Stomach (tissue), 8 donors: ENCODE measurements at regions not wholly inside any gene's neighbourhood (a gene's known extent, or its start where the extent isn't known, plus 50 kb on each side); places are given as distances from the start of the nearest gene placed in this dataset.

Experiments used
- DNase-seq, 2 donors: peaks; one replicate each; pipeline versions ENCODE4 v3.0.0 to v3.0.0-alpha.2; 2013 to 2019
- H3K27ac ChIP-seq, 5 donors: fragments of 200-600 bp in 4 of 5; sonication (generic) in 4 of 5; one replicate each; pipeline ENCODE4 v1.5.1; 2013 to 2019; ENCODE audit warnings: mild to moderate bottlenecking in 1 of 5, moderate library complexity in 1 of 5
- H3K27me3 ChIP-seq, 3 donors: fragments of 200-600 bp; sonication (generic); one replicate each; pipeline ENCODE4 v1.5.1; 2017 to 2019; ENCODE audit warnings: mixed run types in 1 of 3
- H3K36me3 ChIP-seq, 4 donors: fragments of 200-600 bp; sonication (generic); 1 replicate in 3 of 4; 2 replicates in 1 of 4; pipeline ENCODE4 v1.5.1; 2016 to 2019
- H3K4me1 ChIP-seq, 4 donors: fragments of 200-600 bp; sonication (generic); one replicate each; pipeline ENCODE4 v1.5.1; 2016 to 2019
- H3K4me3 ChIP-seq, 4 donors: fragments of 200-600 bp; sonication (generic) in 3 of 4; one replicate each; pipeline ENCODE4 v1.5.1; 2016 to 2019; ENCODE audit warnings: mild to moderate bottlenecking in 1 of 4
- H3K9me3 ChIP-seq, 4 donors: fragments of 200-600 bp; sonication (generic); one replicate each; pipeline ENCODE4 v1.5.1; 2016 to 2019
- EP300 ChIP-seq: sonication (generic); formaldehyde crosslinking; IDR thresholded peaks from one replicate; pipeline ENCODE4 v1.6.1; 2017; ENCODE audit warnings: antibody characterized with exemption
- POLR2A ChIP-seq, 4 donors: fragments of 450-650 bp; IDR thresholded peaks; one replicate each; pipeline ENCODE4 v1.6.1; 2016; ENCODE audit warnings: antibody characterized with exemption in 4 of 4, control low read depth in 2 of 4, mild to moderate bottlenecking in 1 of 4, moderate library complexity in 1 of 4
- POLR2AphosphoS5 ChIP-seq, 3 donors: sonication (generic); formaldehyde crosslinking; IDR thresholded peaks; one replicate each; pipeline ENCODE4 v1.6.1; 2016; ENCODE audit warnings: antibody characterized with exemption in 3 of 3
- WGBS, 5 donors: extraction: QIAGEN DNeasy Blood & Tissue Kit in 3 of 5; methylation state at CpG; one replicate each; pipeline versions ENCODE4 v1.1.5 to v1.1.7; 2013 to 2018; 5-methylcytosine and 5-hydroxymethylcytosine counted together
- intact Hi-C: fragments of 100-400 bp; cut with DNase I; formaldehyde crosslinking; loops from one replicate; pipeline ENCODE4 v1.15.1; 2023; ENCODE audit warnings: low total_unique reads
- TF ChIP-seq, protein P1 (sequence below), 7 experiments: fragments of 450-650 bp in 4 of 7; fragments of 200-600 bp in 3 of 7; sonication (generic) in 3 of 7; IDR thresholded peaks; one replicate each; pipeline ENCODE4 v1.5.1; 2016 to 2019; ENCODE audit warnings: antibody characterized with exemption in 7 of 7, control low read depth in 2 of 7, mild to moderate bottlenecking in 1 of 7
- donor health status: healthy with polysubstance abuse.
- donor health status: Bipolar disorder and iron deficiency.
- donor health status: healthy.

DNA sequence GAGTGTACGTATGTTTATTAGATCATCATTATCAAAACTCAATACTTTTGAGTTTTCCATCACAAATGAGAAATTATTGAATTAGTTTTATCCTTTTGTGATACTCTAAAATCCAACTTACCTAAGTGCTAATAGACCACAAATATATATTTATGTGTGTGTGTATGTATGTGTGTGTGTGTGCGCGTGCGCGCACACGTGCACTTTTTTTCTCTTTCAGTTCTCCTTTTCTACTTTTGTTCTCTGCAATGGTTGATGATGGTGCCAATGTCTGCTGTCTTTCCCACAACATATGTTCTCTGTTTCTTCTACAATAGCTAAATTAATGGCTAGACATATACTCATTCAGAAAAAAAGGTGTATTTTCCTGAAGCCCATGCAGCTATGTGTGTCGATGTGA is 571.6 kb upstream of the ARPP21 start:
- H3K9me3 ChIP-seq, result no peaks in the 10 kb centered on the region
- no peaks in the 10 kb centered on the region for H3K4me1 ChIP-seq
- DNase-seq, result no peak
- no peak overlapping the region for H3K27ac ChIP-seq
- H3K4me3 ChIP-seq, result no peak overlapping the region
- intact Hi-C loops, result no loop called here
- WGBS, 5 donors, result 88 to 97% (median 96%) methylated on average over 7 of the region's 7 CpGs
- no peak for TF ChIP-seq POLR2A (IDR thresholded peaks at IDR 0.05)
- TF ChIP-seq EP300, result no peak
- no peak for TF ChIP-seq POLR2AphosphoS5 (IDR thresholded peaks at IDR 0.05)
- TF ChIP-seq, protein P1, sequence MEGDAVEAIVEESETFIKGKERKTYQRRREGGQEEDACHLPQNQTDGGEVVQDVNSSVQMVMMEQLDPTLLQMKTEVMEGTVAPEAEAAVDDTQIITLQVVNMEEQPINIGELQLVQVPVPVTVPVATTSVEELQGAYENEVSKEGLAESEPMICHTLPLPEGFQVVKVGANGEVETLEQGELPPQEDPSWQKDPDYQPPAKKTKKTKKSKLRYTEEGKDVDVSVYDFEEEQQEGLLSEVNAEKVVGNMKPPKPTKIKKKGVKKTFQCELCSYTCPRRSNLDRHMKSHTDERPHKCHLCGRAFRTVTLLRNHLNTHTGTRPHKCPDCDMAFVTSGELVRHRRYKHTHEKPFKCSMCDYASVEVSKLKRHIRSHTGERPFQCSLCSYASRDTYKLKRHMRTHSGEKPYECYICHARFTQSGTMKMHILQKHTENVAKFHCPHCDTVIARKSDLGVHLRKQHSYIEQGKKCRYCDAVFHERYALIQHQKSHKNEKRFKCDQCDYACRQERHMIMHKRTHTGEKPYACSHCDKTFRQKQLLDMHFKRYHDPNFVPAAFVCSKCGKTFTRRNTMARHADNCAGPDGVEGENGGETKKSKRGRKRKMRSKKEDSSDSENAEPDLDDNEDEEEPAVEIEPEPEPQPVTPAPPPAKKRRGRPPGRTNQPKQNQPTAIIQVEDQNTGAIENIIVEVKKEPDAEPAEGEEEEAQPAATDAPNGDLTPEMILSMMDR (IDR thresholded peaks at IDR 0.05), result no peak
- no peaks in the 10 kb centered on the region for H3K27me3 ChIP-seq
- no peaks in the 10 kb centered on the region for H3K36me3 ChIP-seq

DNA sequence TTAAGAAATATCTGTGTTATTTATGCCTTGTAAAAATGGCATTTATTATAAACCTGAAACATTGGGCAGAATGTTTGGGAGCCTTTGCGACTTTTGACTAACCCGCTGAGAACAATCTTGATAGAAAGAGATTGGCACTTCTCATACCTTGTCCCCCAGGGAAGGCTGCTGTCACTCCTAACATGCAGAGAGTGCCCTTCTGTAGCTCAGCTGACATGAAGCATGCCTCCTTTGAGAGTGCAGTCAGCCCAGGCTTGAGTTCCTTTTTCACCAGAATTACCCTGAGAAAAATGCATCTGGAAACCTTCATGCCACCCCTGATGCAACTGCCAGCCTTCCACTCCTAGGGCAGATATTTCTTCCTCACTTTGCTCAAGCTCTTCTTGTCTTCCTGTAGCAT is 569.2 kb upstream of the ARPP21 start:
- Histone ChIP-seq H3K4me1 (no peaks in the 10 kb centered on the region), H3K27ac (no peak overlapping the region), H3K27me3 (no peaks in the 10 kb centered on the region), H3K9me3 (no peaks in the 10 kb centered on the region), H3K4me3 (no peak overlapping the region), H3K36me3 (no peaks in the 10 kb centered on the region)
- TF ChIP-seq POLR2AphosphoS5 (IDR thresholded peaks at IDR 0.05), result no peak
- TF ChIP-seq POLR2A (IDR thresholded peaks at IDR 0.05), result no peak
- TF ChIP-seq EP300, result no peak
- TF ChIP-seq, protein P1 (IDR thresholded peaks at IDR 0.05), result no peak
- 94 to 97% (median 95%) methylated on average over 2 of the region's 2 CpGs for WGBS, 5 donors
- DNase-seq, result no peak
- intact Hi-C loops, result no loop called here

DNA sequence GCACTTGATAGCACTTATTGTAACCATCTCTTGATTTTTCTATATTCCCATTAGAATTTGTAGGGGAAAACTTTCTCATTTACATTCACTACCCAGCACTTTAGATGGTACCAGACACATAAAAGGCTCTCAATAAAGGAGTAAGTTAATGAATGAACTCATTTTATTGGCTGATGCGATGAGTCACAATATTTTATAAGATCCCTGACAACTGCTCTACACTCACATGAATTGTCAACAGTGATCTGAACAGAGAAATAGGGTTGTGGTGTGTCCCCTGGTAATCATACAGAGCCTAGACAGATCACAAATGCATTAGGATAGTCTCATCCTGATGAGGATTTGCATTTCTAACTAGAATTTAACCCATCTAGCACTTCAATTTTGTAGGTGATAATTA is 567.6 kb upstream of the ARPP21 start:
- intact Hi-C loops, result no loop called here
- Histone ChIP-seq H3K9me3 (no peaks in the 10 kb centered on the region), H3K4me1 (no peaks in the 10 kb centered on the region), H3K27me3 (no peaks in the 10 kb centered on the region), H3K4me3 (no peak overlapping the region), H3K36me3 (no peaks in the 10 kb centered on the region), H3K27ac (no peak overlapping the region)
- 79 to 94% (median 87%) methylated on average over 1 of the region's 1 CpG for WGBS, 5 donors
- TF ChIP-seq POLR2AphosphoS5 (IDR thresholded peaks at IDR 0.05) (no peak), POLR2A (IDR thresholded peaks at IDR 0.05) (no peak), EP300 (no peak)
- TF ChIP-seq, protein P1 (IDR thresholded peaks at IDR 0.05), result no peak
- DNase-seq, result no peak

DNA sequence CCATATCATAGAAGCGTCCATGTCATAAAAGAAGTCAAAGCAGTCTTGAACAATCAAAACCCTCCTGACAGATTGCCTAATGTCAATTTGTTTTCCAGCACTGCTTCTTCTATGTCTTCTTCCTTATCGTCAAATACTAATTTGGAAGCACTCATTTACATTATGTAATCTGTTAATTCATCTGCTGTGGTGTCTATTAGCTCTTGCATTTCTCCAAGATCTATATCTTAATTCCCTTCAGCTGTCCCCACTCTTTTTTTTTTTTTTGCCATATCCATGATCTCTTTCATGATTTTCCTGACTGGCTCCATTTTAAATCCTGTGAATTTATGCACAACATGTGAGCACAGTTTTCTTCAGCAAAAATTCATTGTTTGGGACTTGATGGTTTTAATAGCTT is 560.5 kb upstream of the ARPP21 start:
- no peak overlapping the region for H3K4me3 ChIP-seq
- H3K27ac ChIP-seq, result no peak overlapping the region
- H3K27me3 ChIP-seq, result no peaks in the 10 kb centered on the region
- no peak for DNase-seq
- 80 to 93% (median 89%) methylated on average over 2 of the region's 2 CpGs for WGBS, 5 donors
- no peaks in the 10 kb centered on the region for H3K9me3 ChIP-seq
- intact Hi-C loops, result no loop called here
- H3K36me3 ChIP-seq, result no peaks in the 10 kb centered on the region
- no peak for TF ChIP-seq POLR2A (IDR thresholded peaks at IDR 0.05)
- TF ChIP-seq, protein P1 (IDR thresholded peaks at IDR 0.05), result no peak
- TF ChIP-seq EP300, result no peak
- TF ChIP-seq POLR2AphosphoS5 (IDR thresholded peaks at IDR 0.05), result no peak
- no peaks in the 10 kb centered on the region for H3K4me1 ChIP-seq
